GM12892 (cell line): ENCODE measurements at regions not wholly inside any gene's neighbourhood (a gene's known extent, or its start where the extent isn't known, plus 50 kb on each side); places are given as distances from the start of the nearest gene placed in this dataset.

Source experiments
- POLR2A ChIP-seq: IDR thresholded peaks from 2 replicates; pipeline ENCODE4 v1.6.1; 2011; ENCODE audit warnings: low read depth, low read length, control low read depth
- POLR2AphosphoS5 ChIP-seq: IDR thresholded peaks from 2 replicates; pipeline ENCODE4 v1.6.1; 2011; ENCODE audit warnings: low read depth, low read length, control low read depth
- TAF1 ChIP-seq: IDR thresholded peaks from 2 replicates; pipeline ENCODE4 v1.6.1; 2011; ENCODE audit warnings: low read depth, mild to moderate bottlenecking, control low read depth, low read length, borderline replicate concordance

DNA sequence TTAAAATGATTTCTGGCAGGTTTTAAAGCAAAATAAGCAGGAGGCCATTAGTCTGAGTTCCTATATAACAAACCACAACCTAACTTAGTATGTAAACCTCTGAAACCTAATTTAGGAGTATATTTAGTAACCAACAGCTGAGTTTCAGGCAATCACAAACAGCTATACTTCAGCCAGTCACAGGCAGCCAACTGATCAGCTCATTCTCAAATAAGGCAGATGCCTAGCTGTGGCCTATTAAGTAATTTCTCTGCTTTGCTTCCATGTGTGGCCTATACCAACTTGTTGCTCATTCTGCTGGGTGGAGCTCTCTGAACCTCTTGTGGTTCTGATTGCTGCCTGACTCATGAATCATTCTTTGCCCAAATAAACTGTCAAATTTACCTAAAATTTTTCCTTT is 408.9 kb upstream of the FBXO33 start:
- TF ChIP-seq TAF1 (no peak), POLR2A (no peak), POLR2AphosphoS5 (no peak)
